ENCODE measurements at regions not wholly inside any gene's neighbourhood (a gene's known extent, or its start where the extent isn't known, plus 50 kb on each side); places are given as distances from the start of the nearest gene placed in this dataset.

GRCh38 chr5:20524991-20525529, 537.1 kb upstream of the CDH18 start:
- DNase-seq = no peak

- no peak for DNase-seq
Measured at GRCh38 chr5:20522905-20523482, 535.0 kb upstream of the CDH18 start.

DNA sequence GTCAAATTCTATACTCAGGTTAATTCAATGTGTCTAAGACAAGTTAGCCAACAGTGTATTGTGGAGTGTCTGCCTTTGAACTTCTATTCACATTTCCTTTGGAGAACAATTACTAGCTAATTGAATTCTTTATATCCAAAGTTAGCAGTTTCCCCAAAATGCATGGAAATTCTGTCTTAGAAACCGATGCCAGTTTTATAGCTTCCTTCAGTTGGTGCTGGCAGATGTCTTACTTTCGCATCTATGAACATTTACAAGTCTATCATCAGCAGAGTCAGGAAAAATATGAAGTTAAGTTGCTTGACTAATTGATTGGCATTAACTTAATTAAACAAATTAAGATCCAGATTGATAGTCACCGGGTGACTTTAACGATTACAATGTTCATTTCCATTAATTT, 527.6 kb upstream of the CDH18 start:
- no peak for DNase-seq

DNA sequence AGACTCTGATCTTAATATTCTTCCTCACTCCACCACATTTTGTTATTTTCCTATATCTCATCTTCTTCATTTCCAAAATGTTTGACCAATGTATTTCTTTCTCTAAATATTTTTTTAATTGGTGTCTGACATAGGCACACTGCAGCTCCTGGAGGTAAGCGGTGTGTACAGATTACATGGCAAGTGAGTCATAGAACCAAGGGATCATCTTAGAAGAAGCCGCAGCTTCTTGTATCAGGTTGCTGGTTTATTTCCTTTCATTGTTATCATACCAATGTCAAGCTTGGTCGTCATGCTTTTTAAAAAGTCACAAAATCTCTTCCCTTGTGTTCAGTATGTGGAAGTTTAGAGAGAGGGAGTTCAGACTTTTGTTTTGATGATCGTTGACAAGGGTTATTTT, 526.1 kb upstream of the CDH18 start:
- DNase-seq = no peak

DNA sequence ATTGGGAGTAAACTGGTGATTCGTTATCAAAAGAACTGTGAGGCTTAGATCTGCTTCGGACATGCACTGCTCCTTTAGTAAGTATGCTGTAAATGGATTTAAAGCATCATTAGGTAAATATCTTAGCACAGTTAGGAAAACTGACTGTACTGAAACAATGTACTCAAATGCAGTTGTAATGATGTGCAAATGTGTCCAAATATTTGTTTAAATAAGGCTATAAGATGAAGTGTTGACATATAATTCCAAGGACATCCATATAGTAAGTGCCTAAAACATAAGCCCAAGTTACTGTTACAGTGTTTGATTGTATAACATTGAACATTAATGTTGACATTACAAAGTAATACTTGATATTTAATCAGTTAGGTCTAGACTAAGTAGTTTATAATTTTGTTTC, 512.5 kb upstream of the CDH18 start:
- DNase-seq = no peak

- no peak for DNase-seq
Measured at GRCh38 chr5:20498926-20499325, 510.9 kb upstream of the CDH18 start.

- DNase-seq = no peak
Measured at GRCh38 chr5:20498102-20498501, 510.1 kb upstream of the CDH18 start.

DNA sequence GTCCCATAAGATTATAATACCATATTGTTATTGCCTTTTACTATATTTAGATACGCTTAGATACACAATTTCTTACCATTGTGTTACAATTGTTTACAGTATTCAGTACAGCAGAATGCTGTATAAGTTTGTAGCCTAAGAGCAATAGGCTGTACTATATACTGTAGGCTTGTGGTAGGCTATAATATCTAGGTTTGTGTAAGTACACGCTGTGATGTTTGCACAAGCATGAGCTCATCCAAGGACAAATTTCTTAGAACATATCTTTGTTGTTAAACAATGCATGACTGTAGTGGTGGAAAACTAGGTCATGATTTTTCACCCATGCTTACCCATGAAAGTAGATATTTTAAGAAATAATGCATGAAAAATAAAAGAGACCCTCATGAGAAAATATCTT, 509.4 kb upstream of the CDH18 start:
- DNase-seq = no peak

DNA sequence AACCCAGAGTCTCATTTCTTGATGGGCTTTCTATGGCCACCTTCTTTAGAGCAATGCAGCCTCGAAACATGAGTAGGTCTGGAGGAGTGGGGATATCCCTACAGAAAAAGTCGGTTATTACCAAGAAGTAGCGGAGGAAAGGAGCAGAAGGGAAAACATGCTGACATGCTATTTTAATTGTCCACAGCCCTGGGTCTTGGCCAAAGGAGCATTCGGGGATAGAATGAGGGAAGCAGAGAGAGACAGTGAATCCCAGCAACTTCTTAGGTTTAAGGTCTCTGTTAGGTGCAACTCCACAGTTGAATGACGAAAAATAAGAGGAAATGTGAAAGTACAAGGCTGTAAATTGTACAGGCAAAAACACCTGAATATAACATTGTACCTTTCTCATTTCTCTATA, 506.7 kb upstream of the CDH18 start:
- DNase-seq = no peak

- no peak for DNase-seq
Measured at GRCh38 chr5:20486826-20487225, 498.8 kb upstream of the CDH18 start.

- DNase-seq = no peak
Measured at GRCh38 chr5:20476016-20476415, 488.0 kb upstream of the CDH18 start.

DNA sequence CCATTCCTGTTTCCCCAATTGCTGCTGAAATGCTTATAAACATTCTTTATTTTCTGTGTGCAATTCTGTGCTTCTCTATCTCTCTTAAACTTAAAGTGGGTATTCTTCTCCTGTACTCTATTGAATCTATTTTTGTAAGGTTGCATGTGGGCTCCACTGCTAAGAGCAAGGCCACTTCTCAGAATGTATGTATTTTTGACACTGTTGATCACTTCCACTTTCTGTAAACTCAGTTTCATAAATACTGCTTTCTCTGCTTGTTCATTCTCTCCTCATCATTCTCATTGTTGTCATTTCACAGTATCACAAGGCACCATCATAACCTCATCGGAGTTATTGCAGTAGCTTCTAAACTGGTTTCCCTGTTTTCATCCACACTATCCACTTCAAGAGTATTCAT, 483.0 kb upstream of the CDH18 start:
- DNase-seq = no peak

DNA sequence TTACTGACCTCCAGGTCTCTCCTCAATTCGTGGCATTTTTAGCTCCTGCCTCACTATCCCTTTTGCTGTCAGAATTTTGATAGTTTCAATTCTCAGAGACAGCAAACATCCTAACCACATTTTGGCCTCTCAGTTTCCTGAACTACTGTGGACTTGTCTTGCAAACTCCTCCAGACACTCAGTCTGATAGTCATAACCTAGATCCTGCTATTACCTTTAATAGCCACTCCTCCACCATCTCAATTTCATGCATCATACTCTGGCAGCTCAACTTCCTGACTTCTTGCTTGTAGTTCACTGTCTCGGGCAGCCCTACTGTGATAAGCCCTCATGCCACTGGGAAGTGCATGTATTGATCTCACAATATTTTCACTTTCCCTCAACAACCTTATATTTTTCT, 481.8 kb upstream of the CDH18 start:
- DNase-seq = no peak

- no peak for DNase-seq
Measured at GRCh38 chr5:20469390-20469789, 481.4 kb upstream of the CDH18 start.

- DNase-seq = no peak
Measured at GRCh38 chr5:20466512-20466911, 478.5 kb upstream of the CDH18 start.

- DNase-seq = no peak
Measured at GRCh38 chr5:20463206-20463605, 475.2 kb upstream of the CDH18 start.

- no peak for DNase-seq
Measured at GRCh38 chr5:20446121-20446520, 458.1 kb upstream of the CDH18 start.

DNA sequence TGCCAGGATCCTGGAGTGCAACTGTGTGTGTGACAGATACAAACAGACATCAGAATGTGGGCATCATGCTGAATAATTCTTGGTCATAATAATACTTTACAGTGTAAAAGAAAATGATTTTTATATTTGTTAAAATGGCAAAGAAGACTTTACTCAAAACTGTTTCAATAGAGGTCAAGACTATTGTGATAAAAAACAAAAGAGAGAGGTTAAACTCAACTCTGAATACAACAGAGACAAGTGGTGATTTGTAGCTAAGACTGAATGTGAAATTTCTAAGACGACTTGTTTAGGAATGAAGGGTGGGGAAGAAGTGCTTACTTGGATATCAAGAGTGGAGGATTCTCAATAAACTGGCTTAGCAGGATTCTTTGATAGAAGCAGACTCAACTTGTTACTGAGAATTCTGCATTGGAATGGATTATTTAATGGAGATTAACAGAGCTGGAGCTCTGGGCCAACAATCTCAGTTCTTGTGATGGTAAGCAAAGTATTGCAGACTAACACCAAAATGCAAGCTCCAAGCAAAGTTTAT, 457.4 kb upstream of the CDH18 start:
- no peak for DNase-seq

- no peak for DNase-seq
Measured at GRCh38 chr5:20434786-20435185, 446.8 kb upstream of the CDH18 start.

DNA sequence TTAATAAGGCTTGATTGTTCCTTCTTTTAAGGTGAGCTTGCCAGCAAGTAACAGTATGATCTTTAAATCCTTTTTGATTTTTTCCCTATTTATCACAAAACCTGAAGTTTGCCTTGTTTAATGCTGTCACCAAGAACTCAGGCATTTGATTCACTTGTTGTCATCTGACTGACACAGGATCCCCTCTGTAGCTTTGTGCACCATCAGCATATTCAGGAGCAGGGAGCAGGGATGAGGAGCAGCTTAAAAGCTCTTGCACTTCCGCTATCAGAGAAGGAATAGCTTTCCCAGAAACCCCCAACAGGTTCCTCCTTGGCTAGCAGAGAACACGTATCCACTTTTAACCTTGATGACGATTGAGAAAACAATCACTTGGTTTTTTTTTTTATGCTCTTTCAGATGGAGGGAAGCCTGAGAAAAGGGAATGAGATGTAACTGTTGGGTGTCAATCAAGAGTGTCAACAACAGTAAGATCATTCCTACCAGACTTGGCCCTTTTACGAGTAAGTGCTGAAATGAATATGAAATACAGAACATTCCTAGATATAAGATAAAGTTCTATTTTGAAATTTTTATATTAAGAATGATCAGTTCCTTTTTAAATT, 433.1 kb upstream of the CDH18 start:
- no peak for DNase-seq
